ENCODE measurements at regions not wholly inside any gene's neighbourhood (a gene's known extent, or its start where the extent isn't known, plus 50 kb on each side); places are given as distances from the start of the nearest gene placed in this dataset.

DNA sequence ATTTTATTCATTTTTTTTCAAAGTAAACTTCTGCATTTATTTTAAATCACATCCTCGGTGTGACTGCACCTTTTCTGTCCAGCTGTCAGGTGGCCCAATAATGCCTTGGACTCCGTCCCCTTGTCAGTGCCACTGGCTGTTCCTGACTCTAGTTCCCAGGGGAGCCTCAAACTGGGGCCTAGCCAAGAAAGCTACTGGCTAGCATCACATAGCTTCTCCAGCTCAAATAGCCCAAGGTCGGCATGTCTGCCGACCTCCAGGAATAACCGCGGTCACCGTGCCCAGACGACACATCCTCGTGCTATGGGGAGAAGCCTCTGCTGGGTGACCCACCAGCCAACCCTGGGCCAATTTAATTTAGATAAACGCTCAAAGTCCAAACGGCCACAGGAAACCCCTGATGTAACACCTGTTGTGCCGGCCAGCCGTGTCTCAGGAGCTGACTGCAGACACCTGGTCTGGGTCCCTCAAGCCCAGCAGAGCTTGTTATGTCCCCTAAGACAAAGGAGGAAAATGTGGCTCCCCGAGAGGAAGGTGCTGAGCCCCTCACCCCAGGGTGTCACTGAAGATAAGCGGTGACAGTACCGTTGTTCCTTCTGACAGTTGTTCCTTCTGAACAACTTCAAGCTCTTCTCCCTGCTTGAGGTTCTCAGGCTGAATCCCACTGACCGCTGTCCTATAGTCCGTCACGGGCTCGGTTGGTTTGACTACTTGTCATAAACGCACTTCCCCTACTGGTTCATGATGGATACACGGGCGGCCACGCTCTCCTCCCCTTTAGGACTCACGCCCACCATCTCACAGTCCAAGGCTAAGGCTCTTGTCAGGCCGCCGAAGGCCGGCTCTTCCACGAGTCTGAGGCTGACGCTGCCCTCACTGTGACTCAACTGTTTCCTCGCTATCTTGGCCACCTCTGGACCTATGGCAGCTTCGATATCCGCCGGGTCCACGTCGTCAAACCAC is 126.2 kb downstream of the KLF13 start:
- TF ChIP-seq, protein P1, sequence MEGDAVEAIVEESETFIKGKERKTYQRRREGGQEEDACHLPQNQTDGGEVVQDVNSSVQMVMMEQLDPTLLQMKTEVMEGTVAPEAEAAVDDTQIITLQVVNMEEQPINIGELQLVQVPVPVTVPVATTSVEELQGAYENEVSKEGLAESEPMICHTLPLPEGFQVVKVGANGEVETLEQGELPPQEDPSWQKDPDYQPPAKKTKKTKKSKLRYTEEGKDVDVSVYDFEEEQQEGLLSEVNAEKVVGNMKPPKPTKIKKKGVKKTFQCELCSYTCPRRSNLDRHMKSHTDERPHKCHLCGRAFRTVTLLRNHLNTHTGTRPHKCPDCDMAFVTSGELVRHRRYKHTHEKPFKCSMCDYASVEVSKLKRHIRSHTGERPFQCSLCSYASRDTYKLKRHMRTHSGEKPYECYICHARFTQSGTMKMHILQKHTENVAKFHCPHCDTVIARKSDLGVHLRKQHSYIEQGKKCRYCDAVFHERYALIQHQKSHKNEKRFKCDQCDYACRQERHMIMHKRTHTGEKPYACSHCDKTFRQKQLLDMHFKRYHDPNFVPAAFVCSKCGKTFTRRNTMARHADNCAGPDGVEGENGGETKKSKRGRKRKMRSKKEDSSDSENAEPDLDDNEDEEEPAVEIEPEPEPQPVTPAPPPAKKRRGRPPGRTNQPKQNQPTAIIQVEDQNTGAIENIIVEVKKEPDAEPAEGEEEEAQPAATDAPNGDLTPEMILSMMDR (IDR thresholded peaks at IDR 0.05), result no peak
- TF ChIP-seq POLR2AphosphoS5 (IDR thresholded peaks at IDR 0.05) (no peak), POLR2A (IDR thresholded peaks at IDR 0.05) (no peak)

Measured in prostate gland (tissue), 2 donors.